ENCODE measurements at regions not wholly inside any gene's neighbourhood (a gene's known extent, or its start where the extent isn't known, plus 50 kb on each side); places are given as distances from the start of the nearest gene placed in this dataset.

- TF ChIP-seq SETDB1 (IDR thresholded peaks at IDR 0.05; ENCODE audit: insufficient read length, low read length) (no peak), HOXA7 (CRISPR knock-in tag; IDR thresholded peaks at IDR 0.05; ENCODE audit: borderline replicate concordance) (no peak), ZNF610 (tag by site-specific recombination; IDR thresholded peaks at IDR 0.05; ENCODE audit: borderline replicate concordance) (no peak), SCRT2 (tag by site-specific recombination; IDR thresholded peaks at IDR 0.05) (no peak), ZNF792 (tag by site-specific recombination; IDR thresholded peaks at IDR 0.05) (no peak), ZBTB48 (tag by site-specific recombination; IDR thresholded peaks at IDR 0.05) (no peak), ZSCAN30 (tag by site-specific recombination; IDR thresholded peaks at IDR 0.05) (no peak), BCL11A (tag by site-specific recombination; IDR thresholded peaks at IDR 0.05; ENCODE audit: low read depth) (no peak), SCRT1 (tag by site-specific recombination; IDR thresholded peaks at IDR 0.05; ENCODE audit: borderline replicate concordance) (no peak), SP3 (tag by site-specific recombination; IDR thresholded peaks at IDR 0.05) (no peak), ZNF2 (tag by site-specific recombination; IDR thresholded peaks at IDR 0.05) (no peak), ZBTB17 (tag by site-specific recombination; IDR thresholded peaks at IDR 0.05) (no peak), ZNF777 (tag by site-specific recombination; IDR thresholded peaks at IDR 0.05; ENCODE audit: borderline replicate concordance) (no peak)
- TF ChIP-seq, protein P1, sequence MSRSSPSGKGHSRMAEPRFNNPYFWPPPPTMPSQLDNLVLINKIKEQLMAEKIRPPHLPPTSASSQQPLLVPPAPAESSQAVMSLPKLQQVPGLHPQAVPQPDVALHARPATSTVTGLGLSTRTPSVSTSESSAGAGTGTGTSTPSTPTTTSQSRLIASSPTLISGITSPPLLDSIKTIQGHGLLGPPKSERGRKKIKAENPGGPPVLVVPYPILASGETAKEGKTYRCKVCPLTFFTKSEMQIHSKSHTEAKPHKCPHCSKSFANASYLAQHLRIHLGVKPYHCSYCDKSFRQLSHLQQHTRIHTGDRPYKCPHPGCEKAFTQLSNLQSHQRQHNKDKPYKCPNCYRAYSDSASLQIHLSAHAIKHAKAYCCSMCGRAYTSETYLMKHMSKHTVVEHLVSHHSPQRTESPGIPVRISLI (tag by site-specific recombination; IDR thresholded peaks at IDR 0.05): no peak
- POLR2A ChIA-PET: no interaction called here
- H3K4me3 ChIP-seq (ENCODE audit: low read depth, low read length): no peak overlapping the region
- no peaks in the 10 kb centered on the region for H3K9me3 ChIP-seq (ENCODE audit: control insufficient read depth, insufficient read depth, low read depth, low read length)
- no peaks in the 10 kb centered on the region for H3K4me1 ChIP-seq (ENCODE audit: control insufficient read depth, insufficient read depth, low read length)
- no peaks in the 10 kb centered on the region for H3K36me3 ChIP-seq (ENCODE audit: control insufficient read depth in 2 of 2, insufficient read depth in 1 of 2, low read length in 2 of 2)
- CTCF ChIA-PET: no interaction called here
- no peak overlapping the region for H3K27ac ChIP-seq (ENCODE audit: extremely low read depth, low read depth, low read length)
Measured at GRCh38 chrX:3257471-3257870, 89.0 kb downstream of the MXRA5 start.

DNA sequence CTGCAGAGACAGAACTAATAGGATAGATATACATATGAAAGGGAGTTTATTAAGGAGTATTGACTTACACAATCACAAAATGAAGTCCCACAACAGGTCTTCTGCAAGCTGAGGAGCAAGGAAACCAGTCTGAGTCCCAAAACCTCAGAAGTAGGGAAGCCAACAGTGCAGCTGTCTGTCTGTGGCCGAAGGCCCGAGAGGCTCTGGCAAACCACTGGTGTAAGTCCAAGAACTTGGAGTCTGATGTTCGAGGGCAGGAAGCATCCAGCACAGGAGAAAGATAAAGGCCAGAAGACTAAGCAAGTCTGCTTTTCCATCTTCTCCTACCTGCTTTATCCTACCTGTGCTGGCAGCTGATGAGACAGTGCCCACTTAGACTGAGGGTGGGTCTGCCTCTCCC is 89.6 kb downstream of the MXRA5 start:
- H3K4me1 ChIP-seq (ENCODE audit: control insufficient read depth, insufficient read depth, low read length): no peaks in the 10 kb centered on the region
- H3K9me3 ChIP-seq (ENCODE audit: control insufficient read depth, insufficient read depth, low read depth, low read length): no peaks in the 10 kb centered on the region
- CTCF ChIA-PET: no interaction called here
- POLR2A ChIA-PET: no interaction called here
- H3K4me3 ChIP-seq (ENCODE audit: low read depth, low read length): no peak overlapping the region
- H3K36me3 ChIP-seq (ENCODE audit: control insufficient read depth in 2 of 2, insufficient read depth in 1 of 2, low read length in 2 of 2): no peaks in the 10 kb centered on the region
- H3K27ac ChIP-seq (ENCODE audit: extremely low read depth, low read depth, low read length): no peak overlapping the region
- TF ChIP-seq, protein P1 (tag by site-specific recombination; IDR thresholded peaks at IDR 0.05): no peak
- TF ChIP-seq MYNN (tag by site-specific recombination; IDR thresholded peaks at IDR 0.05; ENCODE audit: borderline replicate concordance) (no peak), ZNF76 (tag by site-specific recombination; IDR thresholded peaks at IDR 0.05; ENCODE audit: borderline replicate concordance, low read depth) (no peak)
- TF ChIP-seq, protein P2, sequence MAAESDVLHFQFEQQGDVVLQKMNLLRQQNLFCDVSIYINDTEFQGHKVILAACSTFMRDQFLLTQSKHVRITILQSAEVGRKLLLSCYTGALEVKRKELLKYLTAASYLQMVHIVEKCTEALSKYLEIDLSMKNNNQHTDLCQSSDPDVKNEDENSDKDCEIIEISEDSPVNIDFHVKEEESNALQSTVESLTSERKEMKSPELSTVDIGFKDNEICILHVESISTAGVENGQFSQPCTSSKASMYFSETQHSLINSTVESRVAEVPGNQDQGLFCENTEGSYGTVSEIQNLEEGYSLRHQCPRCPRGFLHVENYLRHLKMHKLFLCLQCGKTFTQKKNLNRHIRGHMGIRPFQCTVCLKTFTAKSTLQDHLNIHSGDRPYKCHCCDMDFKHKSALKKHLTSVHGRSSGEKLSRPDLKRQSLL (tag by site-specific recombination; IDR thresholded peaks at IDR 0.05): no peak

DNA sequence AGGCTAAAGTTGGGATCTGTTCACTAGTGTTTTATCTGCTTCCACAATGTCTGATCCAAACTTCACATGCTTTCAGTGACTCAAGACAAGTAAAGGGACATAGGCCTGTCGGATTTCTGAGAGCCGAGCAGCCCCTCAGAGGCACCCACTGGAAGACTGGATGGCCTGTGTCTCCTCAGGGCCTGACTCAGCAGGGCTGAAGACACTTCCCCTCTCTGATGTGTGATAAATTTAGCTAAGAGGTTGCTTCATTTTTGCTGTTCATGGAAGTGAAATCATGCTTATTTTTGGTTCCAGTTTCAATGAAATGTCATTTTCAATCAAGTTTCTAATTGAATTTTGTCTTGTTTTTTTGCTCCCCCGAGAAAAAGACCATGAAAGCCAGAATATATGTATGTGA is 93.7 kb downstream of the MXRA5 start:
- CTCF ChIA-PET: no interaction called here
- POLR2A ChIA-PET: no interaction called here
- Histone ChIP-seq H3K4me1 (ENCODE audit: control insufficient read depth, insufficient read depth, low read length) (no peaks in the 10 kb centered on the region), H3K4me3 (ENCODE audit: low read depth, low read length) (no peak overlapping the region), H3K36me3 (ENCODE audit: control insufficient read depth in 2 of 2, insufficient read depth in 1 of 2, low read length in 2 of 2) (no peaks in the 10 kb centered on the region), H3K27ac (ENCODE audit: extremely low read depth, low read depth, low read length) (no peak overlapping the region), H3K9me3 (ENCODE audit: control insufficient read depth, insufficient read depth, low read depth, low read length) (no peaks in the 10 kb centered on the region)
- TF ChIP-seq, protein P3, sequence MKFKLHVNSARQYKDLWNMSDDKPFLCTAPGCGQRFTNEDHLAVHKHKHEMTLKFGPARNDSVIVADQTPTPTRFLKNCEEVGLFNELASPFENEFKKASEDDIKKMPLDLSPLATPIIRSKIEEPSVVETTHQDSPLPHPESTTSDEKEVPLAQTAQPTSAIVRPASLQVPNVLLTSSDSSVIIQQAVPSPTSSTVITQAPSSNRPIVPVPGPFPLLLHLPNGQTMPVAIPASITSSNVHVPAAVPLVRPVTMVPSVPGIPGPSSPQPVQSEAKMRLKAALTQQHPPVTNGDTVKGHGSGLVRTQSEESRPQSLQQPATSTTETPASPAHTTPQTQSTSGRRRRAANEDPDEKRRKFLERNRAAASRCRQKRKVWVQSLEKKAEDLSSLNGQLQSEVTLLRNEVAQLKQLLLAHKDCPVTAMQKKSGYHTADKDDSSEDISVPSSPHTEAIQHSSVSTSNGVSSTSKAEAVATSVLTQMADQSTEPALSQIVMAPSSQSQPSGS (tag by site-specific recombination; IDR thresholded peaks at IDR 0.05; ENCODE audit: low read depth): no peak
- TF ChIP-seq, protein P4, sequence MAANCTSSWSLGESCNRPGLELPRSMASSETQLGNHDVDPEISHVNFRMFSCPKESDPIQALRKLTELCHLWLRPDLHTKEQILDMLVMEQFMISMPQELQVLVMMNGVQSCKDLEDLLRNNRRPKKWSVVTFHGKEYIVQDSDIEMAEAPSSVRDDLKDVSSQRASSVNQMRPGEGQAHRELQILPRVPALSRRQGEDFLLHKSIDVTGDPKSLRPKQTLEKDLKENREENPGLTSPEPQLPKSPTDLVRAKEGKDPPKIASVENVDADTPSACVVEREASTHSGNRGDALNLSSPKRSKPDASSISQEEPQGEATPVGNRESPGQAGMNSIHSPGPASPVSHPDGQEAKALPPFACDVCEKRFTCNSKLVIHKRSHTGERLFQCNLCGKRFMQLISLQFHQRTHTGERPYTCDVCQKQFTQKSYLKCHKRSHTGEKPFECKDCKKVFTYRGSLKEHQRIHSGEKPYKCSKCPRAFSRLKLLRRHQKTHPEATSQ (tag by site-specific recombination; IDR thresholded peaks at IDR 0.05): no peak
- no peak for TF ChIP-seq ZFP37 (tag by site-specific recombination; IDR thresholded peaks at IDR 0.05)
- TF ChIP-seq ZNF777 (tag by site-specific recombination; IDR thresholded peaks at IDR 0.05; ENCODE audit: borderline replicate concordance): no peak
- no peak for TF ChIP-seq OVOL3 (tag by site-specific recombination; IDR thresholded peaks at IDR 0.05)
- TF ChIP-seq ZNF311 (tag by site-specific recombination; IDR thresholded peaks at IDR 0.05; ENCODE audit: borderline replicate concordance): no peak
- no peak for TF ChIP-seq FEZF1 (tag by site-specific recombination; IDR thresholded peaks at IDR 0.05)
- no peak for TF ChIP-seq CTCF (tag by site-specific recombination; IDR thresholded peaks at IDR 0.05)

Data from HEK293 (cell line).